ENCODE measurements at regions not wholly inside any gene's neighbourhood (a gene's known extent, or its start where the extent isn't known, plus 50 kb on each side); places are given as distances from the start of the nearest gene placed in this dataset.

DNA sequence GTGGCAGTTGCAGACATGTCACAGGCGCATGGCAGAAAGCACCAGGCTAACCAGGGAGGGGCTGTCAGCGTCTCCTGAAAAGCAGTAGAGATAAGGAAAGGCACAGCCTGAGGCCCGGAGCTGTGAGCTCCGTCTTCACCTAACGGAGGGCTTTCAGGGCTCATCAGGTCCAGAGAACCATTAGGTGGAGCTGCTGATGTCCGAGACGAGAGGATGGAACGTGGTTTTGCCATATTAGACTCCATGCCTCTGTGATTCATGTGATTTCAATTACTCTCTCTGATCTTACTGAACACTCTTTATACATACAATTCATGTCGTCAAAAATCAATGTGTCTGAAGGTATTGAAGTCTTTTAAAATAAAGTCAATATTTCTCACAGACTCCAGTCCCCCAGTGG lies 120.3 kb upstream of the RAB6C start:
- DNase-seq (ENCODE audit: low read depth in 3 of 3, low spot score in 1 of 3): no peak

DNA sequence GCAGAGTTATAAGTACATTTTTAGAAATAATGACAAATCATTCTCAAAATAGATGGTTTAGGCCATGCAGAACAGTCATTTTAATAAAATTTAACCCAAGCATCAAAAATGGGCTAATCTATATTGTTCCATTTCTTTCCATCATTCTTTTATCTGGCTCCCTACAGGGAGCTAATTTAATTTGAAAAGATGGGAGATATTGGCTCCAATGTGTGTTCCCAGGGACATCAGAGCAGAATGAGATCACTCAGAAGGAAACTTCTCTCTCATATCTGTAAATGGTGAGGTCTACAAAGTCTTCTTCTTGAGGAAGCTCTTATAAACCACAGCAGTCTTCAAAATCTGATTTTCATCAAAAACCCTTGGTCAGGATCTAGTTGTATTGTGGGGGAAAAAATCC lies 119.4 kb upstream of the RAB6C start:
- no peak for DNase-seq (ENCODE audit: low read depth in 3 of 3, low spot score in 1 of 3)

DNA sequence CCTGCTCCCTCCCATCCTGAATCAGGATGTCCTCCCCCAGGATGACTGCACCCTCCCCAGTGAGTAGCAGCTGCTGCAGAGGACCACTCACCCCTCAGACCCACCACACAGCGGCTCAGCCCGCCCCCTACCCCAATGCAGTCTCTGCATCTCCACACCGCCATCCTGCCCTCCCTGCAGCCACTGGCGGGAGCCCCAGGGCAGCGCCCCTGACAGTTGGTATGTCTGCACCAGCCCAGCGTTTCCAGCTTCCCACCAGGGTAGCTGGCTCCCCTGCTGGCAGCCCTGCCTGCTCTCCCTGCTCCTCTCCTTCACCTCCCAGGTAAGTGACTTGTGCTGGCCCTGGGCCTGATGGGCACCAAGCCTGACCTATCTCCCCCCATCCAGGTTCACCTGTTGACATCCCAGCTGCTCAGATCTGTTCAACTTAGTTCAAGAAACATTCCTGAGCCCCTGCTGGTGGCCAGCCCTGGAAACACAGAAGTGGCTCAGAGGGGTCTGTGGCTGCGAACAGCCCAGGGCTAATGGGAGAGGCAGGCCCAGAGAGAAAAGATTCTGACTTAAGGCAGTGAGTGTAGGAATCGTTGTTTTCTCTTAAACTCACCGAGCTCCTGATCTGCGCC lies 117.7 kb upstream of the RAB6C start:
- no peak for DNase-seq (ENCODE audit: low read depth in 3 of 3, low spot score in 1 of 3)

DNA sequence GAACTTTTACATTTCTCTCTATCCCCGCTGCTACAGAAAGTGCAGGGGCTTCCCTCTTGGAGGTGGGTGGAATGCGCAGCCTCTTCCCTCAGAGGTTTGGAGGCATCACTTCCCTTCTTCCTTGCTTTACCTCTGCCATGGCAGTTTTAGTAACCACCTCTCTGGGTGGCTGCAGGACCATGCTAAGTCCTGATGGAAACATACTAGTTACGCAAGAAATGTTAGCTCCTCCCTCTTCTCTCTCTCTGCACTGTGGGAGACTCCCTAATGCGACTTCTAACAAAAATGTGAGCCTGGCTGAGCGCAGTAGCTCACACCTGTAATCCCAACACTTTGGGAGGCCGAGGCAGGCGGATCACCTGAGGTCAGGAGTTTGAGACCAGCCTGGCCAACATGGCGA lies 116.8 kb upstream of the RAB6C start:
- DNase-seq (ENCODE audit: low read depth in 3 of 3, low spot score in 1 of 3): no peak

DNA sequence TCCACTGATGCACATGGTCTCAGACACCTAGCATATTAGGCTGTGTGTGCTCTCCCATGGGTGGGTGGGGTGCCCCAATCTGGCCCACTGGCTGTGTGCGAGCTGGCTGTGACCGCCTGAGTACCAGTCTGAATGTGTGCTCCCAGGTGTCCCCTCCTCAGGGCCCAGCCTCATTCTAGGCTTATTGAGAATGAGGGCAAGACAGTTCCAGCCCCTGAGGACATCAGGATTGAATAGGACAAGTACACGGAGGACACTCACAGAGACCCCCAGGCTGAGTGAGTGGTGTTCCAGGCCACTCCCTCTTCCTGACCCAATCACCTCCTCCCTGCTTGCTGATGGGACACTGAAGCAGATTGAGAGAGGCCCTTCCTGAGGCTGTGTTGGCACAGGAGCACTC lies 116.1 kb upstream of the RAB6C start:
- no peak for DNase-seq (ENCODE audit: low read depth in 3 of 3, low spot score in 1 of 3)

DNA sequence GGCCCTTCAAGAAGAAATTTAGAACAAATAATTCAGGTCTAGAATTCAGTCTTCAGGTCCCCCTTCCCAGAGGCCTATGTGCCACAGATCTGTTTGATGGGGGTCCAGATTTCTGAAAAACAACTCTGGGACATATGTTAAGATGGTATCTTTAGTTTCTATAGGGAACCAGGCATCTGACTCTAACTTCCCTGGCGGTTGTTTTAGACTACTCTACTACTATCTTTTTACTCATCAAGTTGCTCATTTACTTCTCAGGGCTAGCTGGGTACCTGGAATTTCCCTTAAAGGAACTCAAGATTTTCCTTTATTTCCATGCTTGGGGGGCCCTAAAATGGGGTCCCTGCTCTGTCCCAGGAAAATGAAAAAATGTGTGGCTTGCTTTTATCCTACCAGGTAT lies 114.7 kb upstream of the RAB6C start:
- no peak for DNase-seq (ENCODE audit: low read depth in 3 of 3, low spot score in 1 of 3)

DNA sequence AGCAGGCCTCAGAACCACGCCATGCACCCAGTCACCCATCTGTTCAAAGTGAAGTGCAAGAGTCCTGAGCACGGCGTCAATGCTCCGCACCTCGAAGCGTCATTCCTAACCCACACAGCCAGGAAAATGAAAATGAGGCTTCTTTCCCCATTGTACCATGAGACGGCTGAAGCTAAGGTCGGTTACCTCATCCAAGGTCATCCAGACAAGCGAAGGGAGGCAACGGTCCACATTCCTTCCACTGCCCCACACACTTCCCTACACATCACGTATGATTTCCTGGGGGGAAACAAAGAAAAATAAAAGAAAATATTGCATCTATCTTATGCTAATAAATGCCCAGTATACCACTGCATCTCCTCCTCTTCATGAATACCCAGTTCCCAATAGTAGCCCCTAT lies 113.5 kb upstream of the RAB6C start:
- DNase-seq (ENCODE audit: low read depth in 3 of 3, low spot score in 1 of 3): no peak

DNA sequence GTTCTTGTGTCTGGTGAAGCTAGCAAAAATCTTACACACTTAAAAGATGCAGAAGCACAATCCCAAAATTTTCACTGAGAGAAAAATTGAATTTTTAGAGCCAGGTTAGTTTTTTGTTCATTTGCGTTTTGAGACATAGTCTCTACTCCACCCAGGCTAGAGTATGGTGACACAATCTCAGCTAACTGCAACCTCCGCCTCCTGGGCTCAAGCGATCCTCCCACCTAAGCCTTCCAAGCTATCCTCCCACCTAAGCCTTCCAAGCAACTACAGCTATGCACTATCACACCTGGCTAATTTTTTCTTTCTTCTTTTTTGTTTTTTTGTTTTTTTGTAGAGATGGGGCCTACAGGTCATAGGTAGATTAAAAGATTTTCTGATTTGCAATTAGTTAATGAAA lies 113.1 kb upstream of the RAB6C start:
- DNase-seq (ENCODE audit: low read depth in 3 of 3, low spot score in 1 of 3): no peak

DNA sequence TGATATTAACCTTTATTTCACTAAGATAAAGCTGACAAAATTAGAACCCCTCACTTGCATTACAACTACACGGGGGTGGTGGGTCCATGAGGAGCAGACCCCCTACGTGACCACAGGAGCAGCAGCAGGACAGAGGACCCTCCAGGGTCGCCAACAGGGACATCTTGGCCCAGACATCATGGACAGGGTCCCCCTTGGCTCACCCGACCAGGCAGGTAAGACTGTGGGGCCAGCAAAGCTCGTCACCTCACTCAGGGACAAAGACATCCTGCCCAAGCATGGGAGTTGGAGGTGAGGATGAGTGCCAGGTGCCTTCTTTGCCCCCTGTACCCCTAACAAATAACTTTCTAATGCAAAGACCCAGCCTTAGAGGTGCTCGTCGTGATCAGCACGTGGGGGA lies 111.3 kb upstream of the RAB6C start:
- DNase-seq (ENCODE audit: low read depth in 3 of 3, low spot score in 1 of 3): no peak

DNA sequence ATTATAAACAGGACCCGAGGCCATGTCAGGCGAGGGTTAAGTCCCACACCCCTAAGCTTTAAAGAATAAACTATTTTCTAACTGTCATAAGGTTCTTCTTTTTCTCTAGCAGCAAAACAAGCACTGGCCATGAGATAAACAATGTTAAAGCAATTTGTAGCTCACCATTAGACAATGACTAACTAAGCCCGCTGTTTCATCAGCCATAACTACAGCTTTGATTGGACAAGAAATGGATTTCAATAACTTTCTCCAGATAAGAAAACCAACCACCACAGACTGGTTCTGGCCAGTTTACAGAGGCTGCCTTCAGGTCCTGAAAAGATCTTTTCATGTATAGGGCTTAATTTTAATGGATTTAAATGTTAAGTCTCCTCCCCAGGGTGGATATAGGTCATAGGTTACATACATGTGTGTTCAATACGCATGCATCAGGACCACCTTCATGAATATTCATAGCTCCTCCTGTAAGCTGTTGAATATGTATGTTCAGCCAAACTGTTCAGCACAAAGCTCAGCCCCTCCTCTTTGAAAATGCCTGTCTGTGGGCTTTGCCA lies 108.7 kb upstream of the RAB6C start:
- DNase-seq (ENCODE audit: low read depth in 3 of 3, low spot score in 1 of 3): no peak

DNA sequence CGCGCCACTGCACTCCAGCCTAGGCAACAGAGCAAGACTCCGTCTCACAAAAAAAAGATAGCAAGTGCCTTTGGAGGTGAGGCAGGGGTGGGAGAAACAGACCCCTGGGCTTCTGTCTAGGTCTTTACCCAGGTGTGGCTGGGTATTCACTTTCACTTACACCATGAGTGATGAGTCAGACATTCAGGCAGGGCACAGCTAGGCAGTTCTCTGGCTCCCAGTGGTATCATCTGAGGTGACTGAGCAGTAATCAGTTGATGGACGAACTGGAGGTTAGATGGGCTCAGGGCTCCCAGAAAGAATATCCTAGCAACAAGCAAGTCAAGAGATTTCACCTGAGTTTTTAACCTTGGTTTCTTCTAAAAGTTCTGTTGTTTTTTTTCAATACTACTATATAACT lies 107.0 kb upstream of the RAB6C start:
- DNase-seq (ENCODE audit: low read depth in 3 of 3, low spot score in 1 of 3): no peak

DNA sequence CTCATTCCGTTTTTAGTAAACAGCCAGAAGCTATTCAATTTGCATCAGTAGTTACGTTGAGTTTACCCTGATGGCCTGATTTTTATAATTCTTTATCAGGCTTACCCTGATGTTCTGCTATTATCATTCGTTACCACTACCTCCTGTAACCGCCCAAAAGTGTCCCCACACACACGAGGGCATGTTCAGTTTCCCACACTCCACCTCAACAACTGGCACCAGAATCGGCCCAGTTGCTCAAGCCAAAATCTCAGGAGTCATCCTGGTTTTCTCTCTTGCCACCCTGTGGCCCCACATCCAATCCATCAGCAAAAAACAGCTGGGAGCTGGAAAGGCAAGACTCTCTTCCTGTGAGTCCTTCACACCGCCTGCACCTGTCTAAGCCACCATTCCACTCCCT lies 102.9 kb upstream of the RAB6C start:
- DNase-seq (ENCODE audit: low read depth in 3 of 3, low spot score in 1 of 3): no peak

DNA sequence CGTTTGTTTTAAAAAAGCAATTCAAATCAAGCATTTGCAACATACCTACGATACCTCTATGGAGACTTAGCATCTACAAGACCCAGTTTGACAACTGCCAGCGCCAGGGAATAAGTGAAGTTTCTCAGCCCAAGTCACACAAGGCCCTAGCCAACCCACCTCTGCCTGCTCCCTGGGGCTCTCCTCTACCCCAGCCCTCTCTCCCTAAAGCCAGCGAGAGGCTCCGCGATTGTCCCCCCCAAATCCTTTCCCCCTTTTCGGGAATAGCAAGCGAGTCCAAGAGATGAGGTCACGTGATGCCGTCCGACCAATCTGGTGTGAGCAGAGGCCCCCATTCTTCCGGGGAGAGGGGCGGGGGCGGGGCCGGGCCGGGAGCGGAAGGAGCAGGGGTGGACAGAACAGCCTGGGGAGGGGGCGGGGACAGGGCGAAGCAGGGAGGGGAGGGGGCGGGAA lies 102.2 kb upstream of the RAB6C start:
- peak; percentile 56 to 78 (median 66) for DNase-seq (ENCODE audit: low read depth in 3 of 3, low spot score in 1 of 3)

DNA sequence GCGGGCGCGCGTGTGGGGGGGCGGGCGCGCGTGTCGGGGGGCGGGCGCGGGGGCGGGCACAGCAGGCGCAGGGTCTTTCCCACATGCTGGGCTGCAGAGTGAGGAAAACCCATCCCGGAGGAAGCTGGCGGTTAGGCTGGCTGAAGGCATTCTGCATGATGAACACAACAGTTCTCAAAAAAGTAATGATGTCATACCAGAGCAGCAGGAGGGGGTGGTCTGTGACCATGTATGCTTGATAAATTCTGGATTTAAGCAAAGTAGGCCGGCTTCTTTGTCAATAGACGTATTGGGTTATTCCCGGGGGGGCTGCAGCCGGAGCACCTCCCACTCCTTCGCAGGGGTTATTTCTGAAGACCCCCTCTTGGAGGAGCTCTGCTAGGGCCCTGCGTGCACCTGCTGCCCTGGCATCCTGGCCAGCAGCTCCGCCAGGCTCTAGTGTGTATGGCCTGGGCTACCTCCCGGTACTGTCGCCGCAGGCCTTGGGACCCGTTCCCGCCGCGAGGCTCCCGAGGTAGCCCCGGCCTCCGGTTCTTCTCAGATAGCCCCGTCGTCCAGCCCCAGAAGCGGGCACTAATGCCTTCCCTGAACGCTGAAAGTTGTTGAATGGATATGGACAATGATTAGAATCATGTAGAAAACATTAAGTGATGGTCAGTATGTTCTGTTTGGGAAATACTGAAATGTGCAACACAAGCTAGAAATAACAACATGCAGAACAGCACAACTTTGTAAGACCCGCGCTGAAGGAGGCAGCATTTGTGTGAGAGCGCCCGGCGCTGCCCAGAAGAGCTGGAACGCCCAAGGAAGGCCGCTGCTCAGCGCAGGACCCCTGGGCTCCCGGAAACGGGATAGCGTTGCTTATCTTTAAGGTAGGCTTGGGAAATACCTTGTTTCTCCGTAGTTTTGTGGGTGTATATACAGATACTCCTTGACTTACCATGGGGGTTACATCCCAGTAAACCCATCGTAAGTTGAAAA lies 101.4 kb upstream of the RAB6C start:
- DNase-seq (ENCODE audit: low read depth in 3 of 3, low spot score in 1 of 3): no peak

DNA sequence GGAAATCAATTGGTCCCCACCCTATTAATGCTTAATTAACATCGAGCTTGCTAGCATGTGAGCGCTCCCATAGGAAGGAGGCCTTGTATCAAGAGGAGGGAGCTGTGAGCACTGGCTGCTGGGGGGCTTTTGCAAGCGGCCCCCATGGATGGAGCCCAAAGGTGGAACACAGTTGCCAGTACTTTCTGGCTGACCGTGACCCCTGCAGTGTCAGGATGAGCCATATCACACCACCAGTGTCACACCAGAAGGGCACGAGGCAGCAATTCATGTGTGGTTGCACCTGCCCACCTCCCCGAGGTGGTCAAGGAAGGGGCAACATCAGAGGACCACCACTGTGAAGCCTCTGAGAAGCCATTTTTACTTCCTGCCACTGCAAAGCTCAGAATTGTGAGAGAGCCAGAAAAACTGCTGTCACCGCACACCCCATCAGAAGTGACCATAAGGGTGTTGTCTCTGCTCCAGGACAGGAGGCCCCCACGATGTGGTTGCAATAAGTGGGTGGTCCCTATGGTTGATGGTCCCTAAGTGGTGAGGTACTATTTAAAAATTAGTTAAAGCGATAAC lies 99.8 kb upstream of the RAB6C start:
- no peak for DNase-seq (ENCODE audit: low read depth in 3 of 3, low spot score in 1 of 3)

DNA sequence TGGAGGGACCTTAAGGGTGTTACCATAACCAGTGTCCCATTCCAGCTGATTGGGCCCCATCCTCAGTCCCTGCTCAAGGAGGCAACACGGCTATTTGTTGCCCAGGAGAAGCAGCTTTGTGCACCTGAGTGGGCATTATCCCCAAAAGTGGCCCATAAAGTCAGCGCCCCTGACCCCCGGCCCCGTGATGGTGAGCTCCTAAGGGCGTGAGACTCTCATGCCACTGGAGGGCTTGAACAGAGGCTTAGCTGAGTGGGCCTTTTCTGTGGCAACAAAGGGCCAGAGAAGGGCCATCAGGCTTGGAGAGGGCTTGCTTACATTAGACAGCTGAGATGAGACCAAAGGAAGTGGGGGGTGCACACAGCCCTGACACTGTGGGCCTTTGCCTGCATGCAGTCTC lies 99.2 kb upstream of the RAB6C start:
- no peak for DNase-seq (ENCODE audit: low read depth in 3 of 3, low spot score in 1 of 3)

DNA sequence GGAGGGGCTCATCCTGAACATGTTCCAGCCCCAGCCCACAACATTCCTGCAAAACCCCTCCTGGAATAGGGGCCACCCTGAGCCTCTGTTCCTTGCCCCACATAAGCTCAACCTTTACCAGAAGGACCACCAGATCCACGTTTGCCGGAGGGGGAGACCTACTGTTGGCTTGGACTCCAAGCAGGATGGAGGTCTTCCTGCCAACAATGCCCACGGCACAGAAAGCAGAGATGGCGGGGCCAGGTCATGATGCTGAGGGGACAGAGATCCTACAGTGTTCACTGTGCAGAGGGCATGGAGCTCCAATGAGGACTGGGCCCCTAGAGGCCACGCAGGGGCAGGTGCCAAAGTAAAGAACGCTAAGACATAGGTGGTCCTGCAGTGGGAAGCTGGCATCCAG lies 98.5 kb upstream of the RAB6C start:
- DNase-seq (ENCODE audit: low read depth in 3 of 3, low spot score in 1 of 3): no peak

DNA sequence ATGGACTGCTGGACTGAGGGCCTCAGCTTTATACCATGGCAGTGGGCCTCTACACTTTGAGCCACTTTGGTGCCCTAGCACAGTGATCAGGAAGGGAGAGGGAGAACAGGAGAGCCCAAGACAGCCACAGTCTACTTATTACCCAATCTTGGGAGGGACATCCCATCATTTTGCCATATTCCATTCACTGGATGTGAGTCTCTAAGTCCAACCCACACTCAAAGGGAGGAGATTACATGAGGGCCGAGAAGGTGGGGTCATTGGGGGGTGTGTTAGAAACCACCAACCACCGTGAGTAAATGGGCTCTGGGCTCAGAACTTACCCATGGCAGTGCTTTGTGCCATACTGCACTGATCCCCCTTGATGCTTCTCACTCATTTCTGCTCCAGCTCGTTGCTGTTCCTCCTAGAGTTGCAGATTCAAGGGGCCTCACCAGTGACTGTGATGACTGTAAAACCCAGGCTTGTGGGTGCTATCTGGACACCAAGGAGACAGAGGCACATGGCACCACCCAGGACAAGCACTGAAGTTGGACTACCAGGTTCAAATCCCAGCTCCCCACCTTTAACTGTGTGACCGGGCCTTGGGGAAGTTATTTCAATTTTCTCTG lies 97.6 kb upstream of the RAB6C start:
- no peak for DNase-seq (ENCODE audit: low read depth in 3 of 3, low spot score in 1 of 3)

DNA sequence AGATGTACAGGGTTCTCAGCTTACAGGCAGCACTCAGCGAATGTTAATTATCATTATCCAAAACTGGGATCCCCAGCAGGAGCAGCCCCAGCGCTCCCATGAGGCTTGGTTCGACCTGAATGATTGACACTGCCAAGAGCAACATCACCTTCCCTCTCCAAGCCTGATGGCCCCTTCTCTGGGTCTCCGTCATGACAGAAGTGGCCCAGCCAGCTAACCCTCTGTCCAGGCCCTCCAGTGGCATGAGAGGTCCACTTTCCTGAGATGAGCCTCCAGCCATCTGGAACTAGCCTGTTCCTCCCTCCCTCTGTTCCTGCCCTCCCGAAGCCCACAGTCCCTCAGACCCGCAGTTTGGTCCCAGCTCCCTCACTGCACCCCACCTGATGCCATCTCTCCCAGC lies 97.0 kb upstream of the RAB6C start:
- DNase-seq (ENCODE audit: low read depth in 3 of 3, low spot score in 1 of 3): no peak

DNA sequence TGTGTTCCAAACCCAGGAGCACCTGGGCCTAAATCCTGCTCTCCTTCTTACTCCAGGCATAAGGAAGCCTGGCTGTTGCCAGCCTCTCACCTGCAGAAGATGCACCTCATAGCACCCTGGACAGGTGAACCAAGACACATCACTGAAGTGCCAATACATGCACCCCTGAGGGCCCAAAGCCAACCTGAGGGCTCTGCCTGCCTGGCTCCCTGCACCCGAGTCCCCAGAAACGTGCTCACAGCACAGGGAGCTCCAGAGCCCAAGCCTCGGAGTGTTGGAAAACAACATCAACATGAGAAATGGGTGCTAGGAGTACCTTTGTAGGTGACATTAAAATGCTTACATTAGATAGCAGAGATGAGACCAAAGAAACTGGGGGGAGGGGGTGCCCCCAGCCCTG lies 96.3 kb upstream of the RAB6C start:
- DNase-seq (ENCODE audit: low read depth in 3 of 3, low spot score in 1 of 3): no peak

DNA sequence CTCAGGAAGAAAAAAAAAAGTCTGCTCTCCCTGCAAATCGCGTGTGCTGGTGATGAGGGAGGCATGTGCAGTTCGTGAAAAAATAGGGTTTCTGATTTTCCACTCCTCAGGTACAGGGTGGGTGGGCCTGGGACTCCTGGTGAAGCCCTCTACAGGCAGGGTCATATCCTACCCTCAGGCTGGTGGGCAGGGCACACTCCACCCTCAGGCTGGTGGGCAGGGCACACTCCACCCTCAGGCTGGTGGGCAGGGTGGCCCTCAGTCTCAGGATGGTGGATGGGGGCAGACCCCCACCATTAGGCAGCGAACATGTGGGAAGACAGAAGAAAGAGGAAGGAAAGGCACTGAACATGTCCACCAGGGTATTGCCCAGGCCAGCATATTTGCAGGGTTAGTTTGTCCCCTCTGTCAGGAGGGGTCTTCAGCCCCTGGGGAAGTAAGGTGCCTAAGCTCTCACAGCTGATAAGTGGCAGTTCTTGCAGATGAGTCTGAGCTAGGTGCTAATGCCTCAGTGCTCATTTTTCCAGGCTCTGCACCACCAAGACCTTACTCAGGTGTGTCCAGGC lies 95.2 kb upstream of the RAB6C start:
- DNase-seq (ENCODE audit: low read depth in 3 of 3, low spot score in 1 of 3): no peak

Measured in stimulated activated CD4-positive, alpha-beta T cell treated with anti-CD3 and anti-CD28 coated beads, TNF-alpha, amount 100 ng/mL, for 1 hour (primary cell).